GM18508 (cell line): ENCODE measurements at regions not wholly inside any gene's neighbourhood (a gene's known extent, or its start where the extent isn't known, plus 50 kb on each side); places are given as distances from the start of the nearest gene placed in this dataset.

Experiments used
- ATAC-seq: cut with Tn5 transposase; IDR thresholded peaks from one replicate; pipeline ENCODE4 v1.9.1; 2021; ENCODE audit warnings: moderate number of reproducible peaks; ENCODE audit not compliant: insufficient read depth, unreplicated experiment

DNA sequence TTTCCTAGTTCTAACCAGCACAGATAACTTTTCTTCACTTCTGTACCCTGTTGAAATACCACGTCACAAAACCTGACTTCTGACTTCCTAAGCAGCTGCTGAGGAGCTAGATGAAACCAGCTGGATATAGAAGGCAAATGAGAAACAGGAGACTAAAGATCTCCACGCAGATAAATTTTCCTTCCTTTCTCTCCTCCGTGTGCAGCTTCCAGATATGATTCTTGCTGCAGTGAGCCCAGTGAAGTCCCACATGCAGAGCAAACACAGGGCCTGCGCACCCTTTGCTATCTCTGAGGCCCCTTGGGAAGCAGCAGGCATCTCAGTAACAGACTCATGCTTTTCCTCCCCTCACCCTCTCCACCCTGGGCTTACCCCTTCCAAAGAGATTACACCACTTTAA, 1638.3 kb downstream of the MAT2B start:
- ATAC-seq: no peak

GRCh38 chr5:165149431-165149830, 1644.0 kb downstream of the MAT2B start:
- no peak for ATAC-seq

- no peak for ATAC-seq
Observed at GRCh38 chr5:165152058-165152457, 1646.6 kb downstream of the MAT2B start.

DNA sequence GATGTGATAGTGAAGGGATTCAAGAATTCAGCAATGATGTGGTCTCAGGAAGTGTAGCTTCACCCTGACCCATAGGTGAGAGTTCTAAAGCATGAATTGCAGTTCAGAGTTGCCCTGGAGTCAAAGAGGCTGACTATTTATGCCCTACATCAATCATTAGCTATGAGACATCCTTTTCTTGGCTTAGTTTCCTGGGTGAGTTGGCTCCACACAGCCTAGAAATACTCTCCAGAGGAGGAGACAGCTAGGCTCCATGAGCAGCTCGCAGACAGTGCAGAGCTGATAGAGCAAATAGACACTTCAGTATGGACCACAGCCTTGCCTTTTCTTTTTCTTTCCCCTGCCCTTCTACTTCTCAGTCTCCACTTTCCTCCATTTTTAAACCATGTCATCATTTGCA, 1651.8 kb downstream of the MAT2B start:
- ATAC-seq: no peak

- ATAC-seq: no peak
Observed at GRCh38 chr5:165161204-165161603, 1655.8 kb downstream of the MAT2B start.

DNA sequence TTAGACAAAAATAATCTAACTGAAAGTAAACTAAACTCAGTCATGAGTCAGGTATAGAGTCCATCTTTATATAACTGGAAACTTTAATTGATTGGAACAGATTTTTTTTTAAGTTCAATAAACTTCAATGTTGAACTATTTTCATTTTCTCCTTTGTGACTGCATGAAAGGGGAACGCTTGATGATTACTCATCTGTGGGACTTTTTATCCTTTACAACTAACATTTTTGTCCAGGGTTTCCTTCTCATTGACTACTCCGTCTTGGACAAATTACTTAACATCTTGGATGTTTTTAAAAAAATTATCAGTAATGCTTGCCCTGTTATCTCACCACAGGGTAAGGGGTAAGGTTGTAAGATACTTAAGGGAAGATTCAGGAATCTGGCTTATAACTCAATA, 1658.4 kb downstream of the MAT2B start:
- no peak for ATAC-seq

DNA sequence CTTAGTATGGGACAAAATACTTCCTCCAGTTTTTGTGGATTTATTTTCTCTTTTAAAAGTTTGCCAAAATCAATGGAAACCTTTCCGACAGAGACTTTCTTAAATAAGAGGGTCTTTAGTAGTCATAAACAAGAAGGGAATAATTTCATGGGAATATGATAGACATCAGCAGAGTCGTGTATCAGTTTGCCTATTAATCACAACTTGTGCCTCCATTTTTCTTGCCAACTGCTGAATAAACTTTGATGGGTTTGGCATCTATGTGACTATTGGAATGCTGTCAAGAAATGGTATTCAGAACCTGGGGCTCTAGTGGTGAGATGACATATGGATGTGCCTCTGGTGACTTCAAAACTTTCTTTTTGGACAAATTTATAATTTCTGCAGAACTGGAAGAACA, 1668.2 kb downstream of the MAT2B start:
- ATAC-seq: no peak

DNA sequence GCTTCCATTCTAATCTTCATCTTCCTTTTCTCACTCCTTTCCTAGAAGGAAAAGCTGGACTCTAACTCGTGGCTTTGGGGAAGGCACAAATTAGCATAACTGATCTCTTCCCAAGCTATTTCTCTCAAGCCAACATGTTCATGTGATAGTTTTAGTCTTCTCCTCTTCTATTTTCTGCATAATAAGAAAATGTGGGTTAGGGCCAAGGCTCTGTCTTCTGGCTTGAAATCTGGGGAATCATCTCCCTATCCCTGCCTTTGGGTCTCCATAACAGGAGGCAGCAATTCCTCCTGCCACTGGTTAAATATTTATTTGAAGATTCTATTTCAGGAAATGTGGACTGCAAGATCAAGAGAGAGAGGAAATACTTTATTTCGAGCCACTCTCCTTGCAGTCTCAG, 1669.6 kb downstream of the MAT2B start:
- no peak for ATAC-seq

- ATAC-seq: no peak
Observed at GRCh38 chr5:165184183-165184582, 1678.8 kb downstream of the MAT2B start.

GRCh38 chr5:165185716-165186115, 1680.3 kb downstream of the MAT2B start:
- ATAC-seq: no peak

GRCh38 chr5:165187815-165188214, 1682.4 kb downstream of the MAT2B start:
- no peak for ATAC-seq

GRCh38 chr5:165188556-165189175, 1683.2 kb downstream of the MAT2B start:
- ATAC-seq: no peak

- no peak for ATAC-seq
Observed at GRCh38 chr5:165196961-165197360, 1691.5 kb downstream of the MAT2B start.

DNA sequence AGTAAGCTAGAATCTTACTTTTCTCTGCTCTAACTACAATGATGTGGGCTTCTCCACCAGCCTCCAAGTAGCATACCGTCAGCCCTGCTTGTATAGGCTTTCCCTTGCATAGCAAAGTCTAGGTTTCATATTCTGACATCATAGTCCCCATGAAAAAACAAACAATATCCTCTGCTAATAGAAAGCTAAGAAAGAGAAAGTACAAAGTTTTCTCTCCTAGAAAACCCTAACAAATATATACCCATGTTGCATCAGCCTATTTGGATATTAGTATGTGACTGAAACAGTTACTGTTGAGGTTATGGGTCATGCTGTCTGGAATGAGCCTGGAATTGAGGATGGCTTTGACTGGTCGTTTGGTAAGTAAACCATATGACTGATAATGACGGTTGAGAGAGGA, 1696.0 kb downstream of the MAT2B start:
- no peak for ATAC-seq

DNA sequence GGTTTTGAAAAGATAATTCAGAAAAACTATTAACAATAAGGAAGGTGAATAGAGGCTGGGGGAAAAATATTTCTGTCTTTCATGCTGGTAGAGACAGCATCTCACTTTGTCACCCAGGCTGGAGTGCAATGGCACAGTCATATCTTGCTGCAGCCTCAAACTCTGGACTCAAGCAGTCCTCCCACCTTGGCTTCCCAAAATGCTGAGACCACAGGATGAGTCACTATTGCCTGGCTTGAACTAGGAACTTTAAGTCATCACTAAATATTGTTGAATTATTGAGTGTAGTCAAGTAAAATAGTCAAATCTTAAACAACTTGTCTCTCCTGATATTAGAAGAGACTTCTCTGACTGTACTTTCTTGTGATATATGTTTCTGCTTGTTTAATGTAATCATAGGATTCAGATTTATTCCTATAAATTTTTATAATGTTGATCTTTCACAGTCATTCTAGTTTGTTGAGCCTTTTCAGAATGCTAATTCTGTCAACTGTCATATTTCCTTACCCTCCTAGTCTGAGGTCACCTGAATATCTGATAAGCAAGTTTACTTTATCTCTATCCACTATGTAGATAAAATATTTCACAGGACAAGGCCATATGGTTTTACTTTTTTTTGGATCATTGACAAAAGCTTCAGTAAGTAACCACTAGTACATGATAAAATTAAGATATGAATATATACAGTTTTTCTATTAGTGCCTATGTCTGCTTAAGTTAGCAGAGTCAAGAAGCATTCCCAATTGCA, 1696.5 kb downstream of the MAT2B start:
- ATAC-seq: no peak

DNA sequence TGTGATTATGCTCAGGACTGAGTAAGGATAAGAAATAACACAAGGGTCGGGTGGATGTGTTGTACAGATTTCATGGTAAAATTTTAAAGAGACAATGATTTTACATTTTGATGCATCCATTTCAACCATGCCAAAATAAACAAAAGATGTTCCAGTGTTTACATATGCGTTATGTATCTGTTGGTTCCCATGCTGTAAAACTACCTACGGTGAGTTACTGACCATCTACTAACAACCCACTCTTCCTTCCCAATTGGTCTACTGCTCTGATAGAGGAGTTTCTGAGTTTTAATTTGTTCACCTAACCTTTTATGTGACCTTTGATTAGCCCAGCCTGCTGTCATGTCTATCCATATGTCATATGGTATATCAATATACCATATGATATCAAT, 1697.1 kb downstream of the MAT2B start:
- ATAC-seq: no peak

- no peak for ATAC-seq
Observed at GRCh38 chr5:165209101-165209727, 1703.8 kb downstream of the MAT2B start.

DNA sequence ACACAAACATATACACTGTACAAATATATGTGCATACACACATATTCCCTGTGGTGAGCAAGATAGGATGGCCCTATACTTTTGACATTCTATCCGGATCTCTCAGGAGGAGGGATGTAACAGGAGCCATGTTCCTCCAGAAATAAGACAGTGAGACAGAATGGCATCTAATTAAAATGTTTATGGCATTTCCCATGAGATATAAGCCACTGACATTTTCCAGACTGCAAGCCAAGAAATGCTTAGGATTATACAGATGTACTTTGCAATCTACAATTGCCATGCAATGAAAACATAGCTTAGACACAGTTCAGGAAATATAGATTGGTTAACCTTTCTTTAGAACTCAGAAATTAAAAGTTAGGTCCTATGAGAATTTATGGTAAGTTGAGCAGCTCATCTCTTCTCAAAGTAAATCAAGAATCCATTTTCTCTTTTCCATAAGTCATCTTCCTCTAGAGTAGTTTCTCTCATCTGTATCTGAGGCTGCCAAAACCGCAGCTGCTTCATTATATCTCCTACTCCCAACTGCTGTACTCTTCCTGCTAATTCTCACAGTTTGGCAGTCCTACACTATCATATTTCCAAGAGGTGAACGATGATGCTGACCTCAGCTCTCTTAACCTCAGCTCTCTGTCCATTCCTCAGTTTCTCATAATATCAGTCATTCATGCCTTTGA, 1719.1 kb downstream of the MAT2B start:
- no peak for ATAC-seq

- ATAC-seq: no peak
Observed at GRCh38 chr5:165227515-165227914, 1722.1 kb downstream of the MAT2B start.

GRCh38 chr5:165228184-165228583, 1722.8 kb downstream of the MAT2B start:
- ATAC-seq: no peak

DNA sequence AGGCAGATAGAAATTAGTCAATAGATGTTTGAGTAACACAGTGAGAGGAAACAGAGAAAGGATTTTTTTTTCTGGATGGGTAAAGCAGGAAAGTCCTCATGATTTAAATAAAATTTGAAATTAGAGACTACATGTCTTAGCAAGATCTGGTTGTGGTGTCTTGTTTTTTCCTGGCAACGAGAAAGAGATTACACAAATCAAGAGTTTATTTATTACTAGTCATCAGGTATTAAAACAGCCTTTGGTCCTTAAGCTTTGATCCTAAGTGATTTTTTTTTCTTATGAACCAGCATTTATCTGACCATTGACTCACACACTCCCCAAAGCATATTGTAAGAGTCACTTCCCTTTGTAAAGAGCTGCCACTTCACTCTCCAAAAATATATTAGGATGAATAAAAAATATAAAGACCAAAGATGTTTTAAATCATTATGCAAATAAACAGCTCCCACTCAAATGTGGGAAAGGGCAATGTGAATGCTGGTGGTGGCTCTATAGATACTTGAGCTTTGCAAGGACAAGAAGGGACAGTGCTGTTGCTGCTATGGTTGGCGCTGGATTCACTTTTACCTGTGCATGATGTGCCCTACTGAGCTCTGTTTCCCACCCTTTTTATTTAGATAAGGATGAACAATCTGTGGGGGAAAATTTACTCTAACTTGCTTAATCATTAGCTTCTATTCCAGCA, 1726.5 kb downstream of the MAT2B start:
- ATAC-seq: no peak
